K562 (cell line): ENCODE measurements at regions not wholly inside any gene's neighbourhood (a gene's known extent, or its start where the extent isn't known, plus 50 kb on each side); places are given as distances from the start of the nearest gene placed in this dataset.

Experiments
- BRCA1 ChIP-seq, 2 experiments: fragments of 450-650 bp in 1 of 2; sonication (generic) in 1 of 2; formaldehyde crosslinking in 1 of 2; IDR thresholded peaks; 2 replicates each; pipeline versions ENCODE4 v1.5.0 to v1.6.1; 2017 to 2020; ENCODE audit warnings: mild to moderate bottlenecking in 1 of 2, missing genetic modification reagents in 1 of 2
- CREB1 ChIP-seq, 2 experiments: sonication (generic) in 1 of 2; formaldehyde crosslinking in 1 of 2; IDR thresholded peaks; 2 replicates each; pipeline versions ENCODE4 v1.6.1 to v1.8.0; 2012 to 2022; ENCODE audit warnings: inconsistent platforms in 1 of 2, mild to moderate bottlenecking in 1 of 2, missing genetic modification reagents in 1 of 2, moderate library complexity in 1 of 2
- CTCFL ChIP-seq: IDR thresholded peaks from 2 replicates; pipeline ENCODE4 v1.6.1; 2011; ENCODE audit warnings: borderline replicate concordance, low read depth, mild to moderate bottlenecking, moderate library complexity, low read length; ENCODE audit not compliant: insufficient read depth, poor library complexity, severe bottlenecking
- NONO ChIP-seq, 2 experiments: fragments of 200-400 bp in 1 of 2; fragments of 450-650 bp in 1 of 2; formaldehyde crosslinking in 1 of 2; IDR thresholded peaks; 2 replicates each; pipeline ENCODE4 v1.6.1; 2017; ENCODE audit warnings: low read depth in 2 of 2, mild to moderate bottlenecking in 2 of 2, moderate library complexity in 2 of 2, low read length in 1 of 2
- POLR2AphosphoS5 ChIP-seq: IDR thresholded peaks from 2 replicates; pipeline ENCODE4 v1.6.1; 2011; ENCODE audit warnings: mild to moderate bottlenecking, low read depth, low read length, moderate library complexity; ENCODE audit not compliant: control insufficient read depth, insufficient read depth
- SMARCB1 ChIP-seq: IDR thresholded peaks from 2 replicates; pipeline ENCODE4 v1.6.1; 2011; ENCODE audit warnings: improper control_type of control experiment, low read depth; ENCODE audit not compliant: insufficient read length
- ZNF311 ChIP-seq: fragments of 250-450 bp; sonication (Bioruptor Pico); IDR thresholded peaks from 2 replicates; pipeline ENCODE4 v1.4.0; 2020; ENCODE audit warnings: mild to moderate bottlenecking, moderate library complexity

DNA sequence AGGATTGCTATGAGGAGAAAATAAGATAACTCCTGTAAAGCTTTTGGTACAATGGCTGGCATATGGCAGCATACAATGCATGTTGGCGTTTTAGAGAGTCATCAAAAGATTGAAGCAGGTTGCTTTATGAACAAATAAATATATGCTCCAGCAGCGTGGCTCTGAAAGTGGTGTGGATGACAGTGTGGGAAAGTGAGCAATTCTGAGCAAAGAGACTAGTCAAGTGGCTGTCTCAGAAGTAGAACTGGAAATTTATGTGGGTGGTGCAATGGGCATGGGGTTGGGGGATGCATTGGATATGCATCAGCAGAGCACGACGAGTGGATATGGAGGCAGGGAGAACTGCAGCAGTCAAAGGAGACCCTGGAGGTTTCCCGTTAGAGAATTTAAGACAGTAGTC is 66.2 kb upstream of the PHACTR2 start:
- TF ChIP-seq SMARCB1 (no peak), BRCA1 (IDR thresholded peaks at IDR 0.05) (no peak), BRCA1 (CRISPR knock-in tag; IDR thresholded peaks at IDR 0.05) (no peak), NONO (IDR thresholded peaks at IDR 0.05; ENCODE audit: low read depth in 2 of 2, low read length in 1 of 2) (no peak), POLR2AphosphoS5 (no peak), ZNF311 (CRISPR knock-in tag) (no peak), CREB1 (IDR thresholded peaks at IDR 0.05) (no peak), CREB1 (CRISPR knock-in tag; IDR thresholded peaks at IDR 0.05) (no peak), CTCFL (no peak)
